K562 (cell line): ENCODE measurements at regions not wholly inside any gene's neighbourhood (a gene's known extent, or its start where the extent isn't known, plus 50 kb on each side); places are given as distances from the start of the nearest gene placed in this dataset.

Experiments
- ARID3A ChIP-seq: IDR thresholded peaks from 2 replicates; pipeline ENCODE4 v1.6.1; 2012; ENCODE audit warnings: low read depth, low read length, improper control_type of control experiment, borderline replicate concordance
- CREB1 ChIP-seq, 2 experiments: sonication (generic) in 1 of 2; formaldehyde crosslinking in 1 of 2; IDR thresholded peaks; 2 replicates each; pipeline versions ENCODE4 v1.6.1 to v1.8.0; 2012 to 2022; ENCODE audit warnings: inconsistent platforms in 1 of 2, mild to moderate bottlenecking in 1 of 2, missing genetic modification reagents in 1 of 2, moderate library complexity in 1 of 2
- FUS ChIP-seq: fragments of 200-400 bp; formaldehyde crosslinking; optimal IDR thresholded peaks from 2 replicates; pipeline ENCODE3; 2017; ENCODE audit warnings: low read depth, low read length
- RBM22 ChIP-seq: fragments of 200-400 bp; formaldehyde crosslinking; IDR thresholded peaks from 2 replicates; pipeline ENCODE4 v1.6.1; 2018; ENCODE audit warnings: low read length, low read depth; ENCODE audit not compliant: poor library complexity, severe bottlenecking
- SAP30 ChIP-seq: fragments of 200-600 bp; sonication (generic); IDR thresholded peaks from 2 replicates; pipeline ENCODE4 v1.6.1; 2012; ENCODE audit warnings: borderline replicate concordance, low read depth, mild to moderate bottlenecking, moderate library complexity, low read length, control low read depth, inconsistent platforms; ENCODE audit not compliant: insufficient read depth, poor library complexity, severe bottlenecking
- ZNF518B ChIP-seq: fragments of 250-450 bp; sonication (Bioruptor Pico); IDR thresholded peaks from 2 replicates; pipeline ENCODE4 v1.5.0; 2021; ENCODE audit warnings: mild to moderate bottlenecking, moderate library complexity

- TF ChIP-seq CREB1 (IDR thresholded peaks at IDR 0.05) (no peak), CREB1 (CRISPR knock-in tag; IDR thresholded peaks at IDR 0.05) (no peak), FUS (no peak), ZNF518B (CRISPR knock-in tag) (no peak), SAP30 (no peak), RBM22 (no peak), ARID3A (no peak)
Measured at GRCh38 chr13:50441130-50441529, 402.4 kb downstream of the DLEU7 start (continued).
